GM12891 (cell line): ENCODE measurements at regions not wholly inside any gene's neighbourhood (a gene's known extent, or its start where the extent isn't known, plus 50 kb on each side); places are given as distances from the start of the nearest gene placed in this dataset.

Experiments used
- PAX5 ChIP-seq: IDR thresholded peaks from 2 replicates; pipeline ENCODE4 v1.6.1; 2011; ENCODE audit warnings: low read length, moderate library complexity, mild to moderate bottlenecking; ENCODE audit not compliant: insufficient read depth, severe bottlenecking
- POLR2A ChIP-seq: IDR thresholded peaks from 2 replicates; pipeline ENCODE4 v1.6.1; 2011; ENCODE audit warnings: low read depth, low read length, control low read depth
- POLR2AphosphoS5 ChIP-seq: IDR thresholded peaks from 2 replicates; pipeline ENCODE4 v1.6.1; 2011; ENCODE audit warnings: low read depth, low read length, control low read depth
- SPI1 ChIP-seq: IDR thresholded peaks from 2 replicates; pipeline ENCODE4 v1.6.1; 2011; ENCODE audit warnings: low read depth, low read length, control low read depth
- TAF1 ChIP-seq: IDR thresholded peaks from 2 replicates; pipeline ENCODE4 v1.6.1; 2011; ENCODE audit warnings: low read depth, low read length, control low read depth

DNA sequence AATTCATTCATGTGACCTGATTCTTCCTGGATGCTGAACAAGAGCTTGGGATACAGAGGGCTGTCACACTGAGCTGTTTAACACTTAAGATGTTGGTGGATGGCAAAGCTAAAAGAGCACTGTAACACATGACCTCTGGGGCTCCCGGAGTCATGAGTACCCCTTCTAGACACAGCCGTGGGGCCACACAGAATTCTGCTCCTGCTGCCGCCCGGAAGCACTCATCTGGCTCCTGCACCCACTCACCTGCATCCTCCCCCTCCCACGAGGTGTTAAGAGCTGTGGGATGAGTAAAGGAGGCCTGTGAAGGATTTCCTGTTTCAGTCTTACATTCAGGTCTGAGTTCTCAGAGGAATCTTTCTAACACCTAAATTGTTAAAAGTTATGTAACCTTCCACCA is 78.0 kb upstream of the SSTR1 start:
- TF ChIP-seq POLR2A (no peak), POLR2AphosphoS5 (no peak), SPI1 (no peak), TAF1 (no peak), PAX5 (no peak)
